Hepatocyte (in vitro differentiated cells): ENCODE measurements at regions not wholly inside any gene's neighbourhood (a gene's known extent, or its start where the extent isn't known, plus 50 kb on each side); places are given as distances from the start of the nearest gene placed in this dataset.

Experiments
- DNase-seq: peaks from one replicate; pipeline ENCODE4 v3.0.0-alpha.2; 2016; ENCODE audit warnings: low spot score
- H2AFZ ChIP-seq: fragments of 200-600 bp; sonication (generic); 2 replicates; pipeline ENCODE4 v1.6.0; 2016; ENCODE audit warnings: antibody characterized with exemption, mild to moderate bottlenecking
- H3K27ac ChIP-seq: fragments of 200-600 bp; sonication (generic); 2 replicates; pipeline ENCODE4 v1.5.1; 2016; ENCODE audit warnings: mild to moderate bottlenecking
- H3K27me3 ChIP-seq: fragments of 200-600 bp; sonication (generic); 2 replicates; pipeline ENCODE4 v1.6.1; 2016
- H3K36me3 ChIP-seq: fragments of 200-600 bp; sonication (generic); replicated peaks from 2 replicates; pipeline ENCODE4 v1.5.1; 2016; ENCODE audit warnings: low read depth; ENCODE audit not compliant: insufficient read depth
- H3K4me1 ChIP-seq: fragments of 200-600 bp; sonication (generic); 2 replicates; pipeline ENCODE4 v1.5.1; 2016; ENCODE audit warnings: mild to moderate bottlenecking, moderate library complexity; ENCODE audit not compliant: insufficient read depth
- H3K4me2 ChIP-seq: fragments of 200-600 bp; sonication (generic); 2 replicates; pipeline ENCODE4 v1.6.0; 2016
- H3K4me3 ChIP-seq: fragments of 200-600 bp; sonication (generic); 2 replicates; pipeline ENCODE4 v1.5.1; 2016; ENCODE audit warnings: mild to moderate bottlenecking
- H3K79me2 ChIP-seq: fragments of 200-600 bp; sonication (generic); 2 replicates; pipeline ENCODE4 v1.6.0; 2017; ENCODE audit warnings: mild to moderate bottlenecking
- H3K9me2 ChIP-seq: fragments of 200-600 bp; sonication (generic); replicated peaks from 2 replicates; pipeline ENCODE4 v1.6.0; 2017; ENCODE audit warnings: mild to moderate bottlenecking; ENCODE audit not compliant: insufficient read depth
- H3K9me3 ChIP-seq: fragments of 200-600 bp; sonication (generic); 2 replicates; pipeline ENCODE4 v1.5.1; 2016; ENCODE audit warnings: low read depth, mild to moderate bottlenecking
- H4K20me1 ChIP-seq: fragments of 200-600 bp; sonication (generic); 2 replicates; pipeline ENCODE4 v1.6.0; 2016; ENCODE audit warnings: mild to moderate bottlenecking; ENCODE audit not compliant: insufficient read depth, poor library complexity, severe bottlenecking
- CTCF ChIP-seq: fragments of 200-600 bp; sonication (generic); IDR thresholded peaks from 2 replicates; pipeline ENCODE4 v1.5.1; 2016; ENCODE audit warnings: antibody characterized with exemption, mild to moderate bottlenecking; ENCODE audit not compliant: poor library complexity
- EZH2 ChIP-seq: fragments of 200-600 bp; sonication (generic); IDR thresholded peaks from 2 replicates; pipeline ENCODE4 v1.6.1; 2016; ENCODE audit warnings: antibody characterized with exemption, mild to moderate bottlenecking, borderline replicate concordance
- EZH2phosphoT487 ChIP-seq: fragments of 200-600 bp; sonication (generic); IDR thresholded peaks from one replicate; pipeline ENCODE4 v1.6.1; 2018; ENCODE audit warnings: antibody characterized with exemption, mild to moderate bottlenecking, low read depth, moderate library complexity; ENCODE audit not compliant: unreplicated experiment, severe bottlenecking
- WGBS: methylation state at CpG from one replicate; pipeline ENCODE4 v1.1.6; 2016; ENCODE audit warnings: low lambda C conversion rate; ENCODE audit errors: missing lambda C conversion rate; 5-methylcytosine and 5-hydroxymethylcytosine counted together

DNA sequence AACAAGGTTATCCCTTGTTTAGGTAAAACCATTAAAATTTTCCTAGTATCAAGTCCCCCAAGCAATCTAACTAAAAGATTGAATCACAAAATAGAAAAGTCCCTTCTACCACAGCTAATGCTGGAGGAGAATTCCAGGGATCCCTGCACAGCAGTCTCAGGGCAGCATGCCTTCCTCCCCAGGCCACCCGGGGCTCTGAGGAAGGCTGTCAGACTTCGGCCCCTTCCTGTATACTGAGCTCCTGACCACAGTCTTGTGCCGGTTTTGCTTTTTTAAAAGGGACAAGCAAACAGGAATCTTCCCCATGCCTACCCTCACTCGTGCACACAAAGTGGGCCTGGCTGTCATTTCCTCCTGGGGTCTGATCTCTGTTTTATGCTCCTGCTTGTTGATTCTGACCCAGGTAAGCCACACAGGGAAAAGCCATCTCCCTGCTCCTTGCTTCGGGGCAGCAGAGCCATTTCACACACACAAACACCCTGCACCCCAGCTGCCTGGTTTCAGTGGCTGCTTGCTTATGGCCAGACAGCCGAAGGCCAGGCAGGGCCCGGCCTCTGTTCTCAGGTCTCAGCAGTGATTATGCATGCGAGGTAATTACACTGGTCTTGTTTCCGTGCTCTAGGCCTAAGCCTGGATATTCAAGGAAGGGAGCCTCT is 211.9 kb downstream of the NXNL2 start:
- Histone ChIP-seq H4K20me1 (no peaks in the 10 kb centered on the region), H3K9me2 (no peaks in the 10 kb centered on the region), H3K4me3 (no peak overlapping the region), H3K79me2 (no peaks in the 10 kb centered on the region), H3K4me1 (peaks cover 55% of the 10 kb centered on the region), H3K9me3 (no peaks in the 10 kb centered on the region), H3K27ac (peak overlapping the region; percentile 86), H2AFZ (peak overlapping the region; percentile 45), H3K4me2 (peak overlapping the region; percentile 26), H3K27me3 (no peaks in the 10 kb centered on the region), H3K36me3 (no peaks in the 10 kb centered on the region)
- no peak for DNase-seq
- TF ChIP-seq EZH2, result no peak
- TF ChIP-seq EZH2phosphoT487, result no peak
- no peak for TF ChIP-seq CTCF
- WGBS, result 35% methylated on average over 9 of the region's 9 CpGs

DNA sequence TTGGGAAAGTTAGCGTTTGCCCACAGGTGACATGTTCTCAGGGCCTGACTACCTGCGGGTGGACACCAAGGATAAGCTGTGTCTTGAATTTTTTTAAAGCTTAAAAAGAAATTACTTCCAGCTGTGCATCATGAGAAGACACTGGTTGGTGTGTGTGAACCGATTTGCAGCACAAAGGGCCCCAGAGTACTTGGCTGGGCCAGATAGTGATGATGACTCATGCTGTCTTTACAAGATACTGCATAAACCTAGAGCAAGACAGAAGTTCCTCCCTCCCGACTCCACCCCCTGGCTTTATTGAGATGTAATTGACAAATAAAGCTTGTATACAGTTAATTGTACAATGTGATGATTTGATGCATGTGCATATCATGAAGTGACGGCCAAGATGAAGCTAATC is 212.8 kb downstream of the NXNL2 start:
- Histone ChIP-seq H3K36me3 (no peaks in the 10 kb centered on the region), H3K9me3 (no peaks in the 10 kb centered on the region), H2AFZ (no peak overlapping the region), H3K9me2 (no peaks in the 10 kb centered on the region), H4K20me1 (no peaks in the 10 kb centered on the region), H3K79me2 (no peaks in the 10 kb centered on the region), H3K4me2 (peak overlapping the region; percentile 26), H3K27ac (peak overlapping the region; percentile 86), H3K27me3 (no peaks in the 10 kb centered on the region), H3K4me3 (no peak overlapping the region), H3K4me1 (peaks cover 55% of the 10 kb centered on the region)
- TF ChIP-seq EZH2 (no peak), CTCF (no peak)
- WGBS, result 26% methylated on average over 5 of the region's 5 CpGs
- DNase-seq, result peak; percentile 83

GRCh38 chr9:88748566-88749261 is 213.7 kb downstream of the NXNL2 start:
- H2AFZ ChIP-seq, result peak overlapping the region; percentile 22
- no peaks in the 10 kb centered on the region for H3K9me2 ChIP-seq
- no peak overlapping the region for H3K4me3 ChIP-seq
- H3K79me2 ChIP-seq, result no peaks in the 10 kb centered on the region
- TF ChIP-seq CTCF (no peak), EZH2 (no peak), EZH2phosphoT487 (no peak)
- H3K4me1 ChIP-seq, result peaks cover 48% of the 10 kb centered on the region
- peak; percentile 41 for DNase-seq
- peak overlapping the region; percentile 86 for H3K27ac ChIP-seq
- H3K27me3 ChIP-seq, result no peaks in the 10 kb centered on the region
- H3K36me3 ChIP-seq, result no peaks in the 10 kb centered on the region
- WGBS, result 82% methylated on average over 5 of the region's 5 CpGs
- no peaks in the 10 kb centered on the region for H4K20me1 ChIP-seq
- no peak overlapping the region for H3K4me2 ChIP-seq
- no peaks in the 10 kb centered on the region for H3K9me3 ChIP-seq
